Upper lobe of left lung (tissue), 4 donors: ENCODE measurements at regions not wholly inside any gene's neighbourhood (a gene's known extent, or its start where the extent isn't known, plus 50 kb on each side); places are given as distances from the start of the nearest gene placed in this dataset.

ENCODE experiments used
- CTCF ChIP-seq, 6 experiments: fragments of 450-650 bp in 4 of 6; fragments of 200-600 bp in 2 of 6; sonication (generic) in 2 of 6; IDR thresholded peaks; one replicate each; pipeline ENCODE4 v1.5.1; 2016 to 2019; ENCODE audit warnings: antibody characterized with exemption in 6 of 6
- POLR2A ChIP-seq, 4 donors: fragments of 450-650 bp; IDR thresholded peaks; one replicate each; pipeline ENCODE4 v1.5.1; 2016 to 2017; ENCODE audit warnings: antibody characterized with exemption in 4 of 4, mild to moderate bottlenecking in 2 of 4
- POLR2AphosphoS5 ChIP-seq, 2 donors: sonication (generic); formaldehyde crosslinking; IDR thresholded peaks; one replicate each; pipeline ENCODE4 v1.5.1; 2017; ENCODE audit warnings: antibody characterized with exemption in 2 of 2

DNA sequence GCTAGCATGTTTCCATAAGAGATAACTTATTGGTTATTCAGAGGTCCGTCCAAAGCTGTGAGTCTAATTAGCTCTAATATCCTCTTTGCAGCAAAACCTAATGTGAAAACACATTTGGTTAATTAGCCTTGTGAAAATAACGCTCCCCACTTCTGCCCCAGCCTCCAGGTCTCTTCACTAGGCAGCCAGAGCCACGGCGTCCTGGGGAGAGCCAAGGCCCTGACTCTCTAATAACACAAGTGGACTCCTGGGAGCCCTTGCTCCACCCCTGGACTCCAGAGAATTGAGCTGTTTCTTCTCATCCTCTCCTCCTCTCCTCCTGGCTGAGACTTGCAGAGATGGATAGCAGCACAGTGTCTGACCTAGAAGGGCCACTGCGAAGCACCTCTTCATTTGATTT is 78.8 kb downstream of the CCDC185 start:
- TF ChIP-seq CTCF (IDR thresholded peaks at IDR 0.05) (no peak), POLR2A (IDR thresholded peaks at IDR 0.05) (no peak), POLR2AphosphoS5 (IDR thresholded peaks at IDR 0.05) (no peak)
